Activated gamma-delta T cell (primary cell): ENCODE measurements at regions not wholly inside any gene's neighbourhood (a gene's known extent, or its start where the extent isn't known, plus 50 kb on each side); places are given as distances from the start of the nearest gene placed in this dataset.

Source experiments
- DNase-seq: peaks from one replicate; lab custom pipeline; 2025; lab: John Stamatoyannopoulos, UW

DNA sequence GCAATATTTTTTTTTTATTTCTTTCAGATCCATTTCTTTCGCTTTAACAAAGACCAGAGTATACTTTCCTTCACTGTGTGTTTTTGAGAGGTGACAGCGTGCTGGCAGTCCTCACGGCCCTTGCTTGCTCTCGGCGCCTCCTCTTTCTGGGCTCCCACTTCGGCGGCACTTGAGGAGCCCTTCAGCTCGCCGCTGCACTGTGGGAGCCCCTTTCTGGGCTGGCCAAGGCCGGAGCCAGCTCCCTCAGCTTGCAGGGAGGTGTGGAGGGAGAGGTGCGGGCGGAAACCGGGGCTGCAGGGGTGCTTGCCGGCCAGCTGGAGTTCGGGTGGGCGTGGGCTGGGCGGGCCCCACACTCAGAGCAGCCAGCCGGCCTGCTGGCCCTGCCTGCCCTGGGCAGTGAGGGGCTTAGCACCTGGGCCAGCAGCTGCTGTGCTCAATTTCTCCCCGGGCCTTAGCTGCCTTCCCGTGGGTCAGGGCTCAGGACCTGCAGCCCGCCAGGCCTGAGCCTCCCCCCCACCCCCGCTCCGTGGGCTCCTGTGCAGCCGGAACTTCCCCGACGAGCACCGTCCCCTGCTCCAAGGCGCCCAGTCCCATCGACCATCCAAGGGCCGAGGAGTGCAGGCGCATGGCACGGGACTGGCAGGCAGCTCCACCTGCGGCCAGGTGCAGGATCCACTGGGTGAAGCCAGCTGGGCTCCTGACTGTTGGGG is 1490.6 kb downstream of the OTOL1 start:
- DNase-seq, result peak; percentile 6

DNA sequence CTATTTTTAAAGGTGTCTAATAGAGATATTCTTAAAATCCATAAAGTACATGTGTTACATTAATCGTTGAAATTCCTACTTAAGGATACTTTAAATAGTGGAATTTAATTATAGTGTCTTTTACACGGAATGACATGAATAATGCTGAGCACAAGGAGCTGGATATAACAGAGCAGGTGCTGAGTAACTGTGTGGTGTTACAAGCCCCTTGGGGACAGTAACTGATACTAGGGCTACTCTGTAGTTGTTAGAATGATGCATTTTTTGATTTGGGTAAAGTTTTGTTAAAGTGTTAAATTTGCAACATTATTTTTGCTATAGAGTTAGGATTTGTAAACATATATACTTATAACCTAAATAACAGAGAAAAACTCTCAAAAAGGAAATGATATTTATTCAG is 1496.1 kb downstream of the OTOL1 start:
- no peak for DNase-seq

DNA sequence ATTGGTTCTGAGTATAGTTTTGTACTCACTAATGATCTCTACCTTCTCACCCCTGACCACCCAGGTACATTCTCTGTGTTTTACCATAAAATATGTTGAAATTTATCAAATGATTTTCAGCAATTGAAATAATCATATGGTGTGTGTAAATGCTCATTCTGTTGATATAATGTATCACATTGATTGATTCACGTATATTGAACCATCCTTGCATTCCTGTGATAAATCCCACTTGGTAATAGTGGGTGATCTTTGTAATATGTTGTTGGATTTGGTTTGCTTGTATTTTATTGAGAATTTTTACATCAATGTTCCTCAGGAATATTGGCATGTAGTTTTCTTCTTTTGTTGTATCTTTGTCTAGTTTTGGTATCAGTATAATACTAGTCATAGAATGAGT is 1497.6 kb downstream of the OTOL1 start:
- DNase-seq, result no peak

DNA sequence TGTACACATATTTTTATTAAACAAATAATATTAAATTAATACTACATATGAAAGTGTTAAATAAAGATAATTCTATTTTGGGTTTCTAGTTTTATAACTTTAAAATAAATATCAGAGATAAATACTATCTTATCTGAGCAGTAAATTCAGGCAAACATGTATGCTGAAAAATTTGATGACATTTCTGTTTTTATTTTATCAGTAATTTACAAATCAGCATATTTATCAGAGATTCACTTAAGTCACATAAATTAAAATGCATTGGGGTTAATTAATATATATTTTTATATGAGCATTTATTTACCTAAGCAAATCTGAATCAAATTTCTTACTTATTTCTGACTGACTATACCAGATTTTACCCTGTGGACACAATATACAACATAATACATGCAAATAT is 1499.8 kb downstream of the OTOL1 start:
- no peak for DNase-seq

DNA sequence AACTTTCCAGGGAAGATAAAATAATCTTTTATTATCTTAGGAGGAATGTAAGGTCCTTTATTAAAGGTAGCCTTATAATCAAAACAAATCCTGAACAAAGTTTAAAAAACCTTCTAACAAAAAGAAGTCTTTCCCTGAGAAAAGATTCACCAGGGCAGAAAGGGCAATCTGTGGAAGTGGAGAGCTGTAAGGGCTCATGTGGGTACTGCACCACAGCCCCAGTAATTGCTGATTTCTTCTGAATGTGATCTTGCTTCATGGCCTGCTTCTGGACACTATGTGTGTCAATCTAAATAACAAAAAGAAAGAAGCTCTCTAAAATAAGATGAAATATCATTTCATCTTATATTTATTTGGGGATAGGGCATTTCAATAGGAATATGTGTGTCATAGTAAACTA is 1501.6 kb downstream of the OTOL1 start:
- DNase-seq, result no peak

DNA sequence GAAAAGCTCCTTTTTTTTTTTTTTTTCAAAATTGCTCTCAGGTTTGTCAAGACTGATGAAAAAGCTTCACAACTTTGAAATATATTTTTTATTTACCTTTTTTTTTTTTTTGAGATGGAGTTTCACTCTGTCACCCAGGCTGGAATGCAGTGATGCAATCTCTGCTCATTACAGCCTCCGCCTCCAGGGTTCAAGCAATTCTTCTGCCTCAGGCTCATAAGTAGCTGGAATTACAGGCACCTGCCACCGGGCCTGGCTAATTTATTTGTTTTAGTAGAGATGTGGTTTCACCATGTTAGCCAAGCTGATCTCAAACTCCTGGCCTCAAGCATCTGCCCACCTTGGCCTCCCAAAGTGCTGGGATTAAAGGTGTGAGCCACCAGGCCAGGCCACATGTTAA is 1515.0 kb downstream of the OTOL1 start:
- DNase-seq, result no peak

DNA sequence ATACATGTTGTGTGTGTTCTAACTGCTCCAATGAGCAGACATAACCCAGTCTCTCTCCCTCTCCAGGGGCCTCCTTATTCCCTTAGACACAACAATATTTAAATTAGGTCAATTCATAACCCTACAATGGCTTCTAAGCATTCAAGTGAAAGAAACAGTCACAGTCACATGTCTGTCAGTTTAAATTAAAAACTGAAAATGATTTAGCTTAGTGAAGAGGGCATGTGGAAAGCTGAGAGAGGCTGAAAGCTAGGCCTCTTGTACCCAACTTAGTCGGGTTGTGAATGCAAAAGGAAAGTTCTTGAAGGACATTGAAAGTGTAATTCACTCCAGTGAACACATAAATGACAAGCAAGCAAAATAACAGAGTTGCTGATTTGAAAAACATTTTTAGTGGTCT is 1519.6 kb downstream of the OTOL1 start:
- no peak for DNase-seq

DNA sequence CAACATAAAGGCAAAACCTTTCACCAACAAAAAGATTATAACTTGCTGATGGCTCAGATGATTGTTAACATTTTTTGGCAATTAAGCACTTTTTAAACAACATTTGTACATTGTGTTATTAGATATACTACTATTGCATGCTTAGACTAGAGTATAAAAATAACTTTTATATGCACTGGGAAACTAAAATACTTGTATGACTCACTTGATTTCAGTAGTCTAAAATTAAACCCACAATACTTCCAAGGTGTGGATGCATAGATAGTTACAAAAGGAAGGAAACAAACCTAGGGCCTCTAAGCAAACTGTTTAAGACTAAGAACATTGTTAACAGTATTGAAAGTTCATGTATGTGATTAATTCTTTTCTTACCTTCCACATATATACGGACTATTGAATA is 1521.5 kb downstream of the OTOL1 start:
- DNase-seq, result no peak

DNA sequence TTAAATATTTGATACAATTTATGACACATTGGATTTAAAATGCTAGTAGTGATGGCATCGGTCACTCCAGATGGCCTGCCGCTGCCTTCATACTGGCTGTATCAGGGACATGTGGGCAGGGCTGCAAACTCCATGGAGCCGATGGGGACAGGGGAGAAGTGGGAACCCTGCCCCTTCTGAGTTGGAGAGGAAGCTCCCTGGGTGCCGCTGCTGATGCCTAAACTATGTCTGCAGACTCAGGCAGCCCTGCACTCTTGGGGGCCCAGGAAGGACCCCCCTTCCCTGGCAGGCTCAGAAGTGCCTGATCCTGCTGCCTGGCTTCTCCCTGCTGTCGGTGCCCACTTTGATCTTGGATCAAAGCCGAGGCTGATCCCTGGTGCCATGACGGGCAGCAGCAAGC is 1522.1 kb downstream of the OTOL1 start:
- DNase-seq, result no peak

DNA sequence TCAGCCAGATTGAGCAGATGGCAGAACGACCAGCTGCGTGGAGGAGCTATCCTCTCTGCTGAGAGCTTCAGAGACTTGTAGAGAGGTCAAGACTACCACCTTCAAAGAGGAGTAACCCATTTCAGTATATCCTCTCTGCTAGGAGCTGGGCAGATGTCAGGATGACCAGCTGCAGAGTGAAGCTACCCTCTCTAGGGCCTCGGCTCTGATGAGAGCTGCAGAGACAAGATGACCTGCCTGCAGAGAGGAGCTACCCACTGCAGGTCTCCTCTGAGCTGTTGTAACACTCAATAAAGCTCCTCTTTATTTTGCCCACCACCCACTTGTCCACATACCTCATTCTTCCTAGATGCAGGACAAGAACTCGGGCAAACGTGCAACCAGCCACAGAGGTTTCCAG is 1522.7 kb downstream of the OTOL1 start:
- no peak for DNase-seq

DNA sequence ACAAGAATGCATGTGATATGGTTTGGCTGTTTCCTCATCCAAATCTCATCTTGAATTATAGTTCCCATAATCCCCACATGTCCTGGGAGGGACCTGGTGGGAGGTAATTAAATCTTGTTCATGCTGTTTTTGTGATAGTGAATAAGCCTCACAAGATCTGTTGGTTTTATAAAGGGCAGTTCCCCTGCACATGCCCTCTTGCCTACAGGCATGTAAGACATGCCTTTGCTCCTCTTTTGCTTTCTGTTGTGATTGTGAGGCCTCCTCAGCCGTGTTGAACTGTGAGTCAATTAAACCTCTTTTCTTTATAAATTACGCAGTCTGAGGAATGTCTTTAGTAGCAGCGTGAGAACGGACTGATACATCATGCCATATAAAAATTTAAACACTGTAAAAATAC is 1537.0 kb downstream of the OTOL1 start:
- no peak for DNase-seq

DNA sequence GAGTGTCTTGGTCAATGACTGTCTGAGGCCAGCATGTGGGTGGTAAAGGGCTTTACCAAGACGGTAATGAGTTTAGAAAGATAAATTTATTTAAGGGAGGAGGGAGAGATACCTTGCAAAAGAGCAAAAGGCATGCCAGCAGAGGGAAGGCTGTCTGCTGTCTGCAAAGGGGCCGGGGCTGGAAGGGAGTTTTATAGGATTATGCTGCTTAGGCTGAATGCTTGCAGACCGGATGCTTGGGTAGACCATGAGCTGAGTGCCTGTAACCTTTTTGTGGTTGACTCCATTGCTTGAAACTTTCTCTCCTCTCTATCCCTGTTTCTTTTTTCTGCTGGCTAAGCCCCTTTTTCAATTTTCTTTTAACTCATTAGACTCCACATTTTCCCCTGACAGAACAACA is 1543.0 kb downstream of the OTOL1 start:
- no peak for DNase-seq

DNA sequence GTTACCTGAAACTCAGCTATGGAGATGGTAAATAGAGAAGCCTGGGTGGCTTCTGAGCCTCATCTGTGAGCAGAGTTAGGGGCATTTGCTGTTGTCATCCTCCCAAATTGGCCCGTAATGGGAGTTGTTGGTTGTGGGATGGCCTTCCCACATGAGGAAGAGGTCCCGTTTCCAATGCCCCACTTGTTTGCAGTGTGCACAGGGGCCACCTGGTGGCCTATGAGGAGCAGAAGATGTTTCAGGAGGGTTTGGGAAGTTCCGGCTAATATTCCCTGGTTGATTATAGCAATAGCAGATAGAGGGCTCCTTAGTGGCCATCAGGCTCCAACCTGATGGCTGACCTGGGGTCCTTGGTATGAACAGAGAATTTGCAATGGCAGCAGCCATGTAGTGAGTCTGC is 1546.5 kb downstream of the OTOL1 start:
- no peak for DNase-seq

DNA sequence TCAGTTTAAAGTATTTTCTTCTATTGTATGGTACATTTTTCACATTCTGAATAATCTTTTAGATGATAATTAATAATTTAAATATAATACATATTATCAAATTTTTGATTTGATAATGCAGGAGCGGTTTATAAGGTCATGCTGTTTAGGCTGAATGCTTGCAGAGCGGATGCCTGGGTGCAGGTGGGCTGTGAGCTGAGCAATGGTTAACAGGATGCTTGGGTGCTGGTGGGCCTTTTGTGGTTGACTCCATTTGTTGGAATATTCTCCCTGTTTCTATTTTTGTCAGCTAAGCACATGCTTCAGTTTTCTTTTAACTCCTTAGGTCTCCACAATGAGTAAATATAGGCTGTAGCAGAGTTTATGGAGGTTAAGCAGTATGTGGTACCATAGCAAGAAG is 1549.3 kb downstream of the OTOL1 start:
- DNase-seq, result no peak

DNA sequence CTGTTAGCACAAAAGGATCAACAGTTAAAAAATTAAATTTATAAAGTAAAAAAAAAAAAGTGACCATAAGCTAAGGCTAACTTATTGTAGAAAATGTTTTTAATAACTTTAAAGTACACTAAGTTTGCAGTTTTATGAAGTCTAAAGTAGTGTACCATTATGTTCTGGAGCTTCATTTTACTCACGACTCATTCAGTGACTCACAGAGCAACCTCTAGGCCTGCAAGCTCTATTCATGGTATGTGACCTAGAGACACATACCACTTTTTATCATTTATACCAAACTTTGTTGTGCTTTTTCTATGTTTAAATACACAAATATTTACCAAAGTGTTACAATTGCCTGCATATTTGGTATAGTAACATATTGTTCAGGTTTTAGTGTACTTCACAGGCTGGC is 1552.3 kb downstream of the OTOL1 start:
- DNase-seq, result no peak

DNA sequence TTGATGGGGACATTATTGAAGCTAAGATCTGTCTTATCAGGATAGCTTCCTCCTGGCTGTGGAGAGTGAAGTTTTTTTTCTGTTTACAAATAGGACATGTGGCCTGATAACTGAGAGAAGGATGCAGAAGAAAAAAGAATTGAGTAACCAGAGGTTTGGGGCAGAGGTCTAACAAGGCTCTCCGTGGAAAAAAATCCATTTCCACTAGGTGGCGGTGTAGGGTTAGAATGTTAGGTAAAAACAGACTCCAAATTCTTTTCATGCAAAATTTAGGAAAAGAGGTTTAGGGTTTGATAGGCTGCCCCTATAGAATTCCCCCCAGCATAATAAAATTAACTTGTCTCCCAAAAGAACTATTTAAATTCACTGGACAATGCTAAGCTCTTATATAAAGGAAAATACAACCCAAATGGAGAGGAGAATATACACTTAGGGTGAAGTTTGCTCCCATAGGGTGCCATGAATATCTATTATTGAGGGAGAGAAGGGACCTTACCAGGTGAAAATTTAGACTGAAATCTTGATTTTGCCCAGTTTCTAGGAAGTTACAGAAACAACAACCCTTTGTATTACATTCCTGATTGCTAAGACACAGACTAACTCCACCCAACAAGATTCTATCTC is 1560.4 kb downstream of the OTOL1 start:
- DNase-seq, result no peak

DNA sequence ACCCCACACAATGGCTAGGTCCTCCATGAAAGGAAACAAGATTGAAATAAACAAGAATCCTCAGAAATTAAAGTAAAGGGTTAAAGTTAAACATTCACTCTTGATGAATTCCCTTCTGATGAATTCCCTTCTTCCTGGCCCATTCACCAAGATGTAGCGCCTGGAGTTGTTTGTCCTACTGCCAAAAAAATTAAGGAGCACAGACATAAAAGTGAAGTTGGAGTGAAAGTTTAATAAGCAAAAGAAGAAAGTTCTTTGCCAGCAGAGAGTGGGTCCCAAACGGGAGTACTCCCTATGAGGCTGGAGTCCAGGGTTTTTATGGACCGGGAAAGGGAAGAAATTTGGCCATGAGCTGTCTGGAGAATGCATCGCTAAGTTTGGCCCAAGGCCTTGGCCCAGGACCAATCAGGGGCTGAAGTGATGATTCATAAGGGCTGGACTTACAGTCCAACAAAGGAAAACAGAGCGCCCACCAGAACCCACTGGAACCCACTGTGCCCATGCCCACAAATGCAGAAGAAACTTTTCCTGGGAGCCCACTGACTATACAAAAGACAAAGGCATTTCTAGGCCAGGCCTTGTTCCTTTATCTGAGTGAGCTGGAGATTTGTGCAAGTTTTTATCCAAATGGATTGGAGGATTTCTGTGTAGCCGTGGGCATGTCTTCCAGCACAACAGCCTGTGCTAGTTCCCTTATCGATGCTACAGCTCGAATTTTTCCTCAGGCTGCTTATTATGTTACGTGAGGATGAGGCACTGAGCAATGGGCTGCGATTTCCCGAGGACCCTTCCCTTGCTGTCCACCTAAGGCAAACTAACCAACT is 1561.6 kb downstream of the OTOL1 start:
- DNase-seq, result no peak

DNA sequence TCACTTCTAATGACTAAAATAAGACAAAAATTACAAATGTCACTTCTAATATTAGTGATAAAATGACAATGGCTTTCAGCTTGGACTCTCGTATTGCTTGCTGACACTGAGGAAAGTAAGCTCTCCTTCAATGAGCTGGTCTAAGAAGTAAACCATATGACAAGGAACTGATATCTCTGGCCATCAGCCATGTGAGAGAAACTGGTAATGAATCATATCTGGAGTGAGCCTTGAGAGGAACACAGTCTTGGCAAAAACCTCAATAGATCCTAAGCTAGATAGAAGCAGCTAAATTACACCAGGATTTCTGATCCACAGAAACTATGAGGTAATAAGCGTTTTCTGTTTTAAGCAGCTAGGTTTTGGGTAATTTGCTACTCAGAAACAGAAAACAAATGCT is 1575.1 kb downstream of the OTOL1 start:
- DNase-seq, result no peak
